PC-9 (cell line): ENCODE measurements at regions not wholly inside any gene's neighbourhood (a gene's known extent, or its start where the extent isn't known, plus 50 kb on each side); places are given as distances from the start of the nearest gene placed in this dataset.

ENCODE experiments used
- BruUV-seq: library from RNA; stranded (reverse); fragments of 400-500 nt; replicated peaks from 2 replicates; lab custom pipeline; 2021; lab: Mats Ljungman, UMichigan
- CTCF ChIA-PET: fragments of 300-600 bp; sonication (Branson Sonifier 250); formaldehyde crosslinking; loops from one replicate; lab custom pipeline; 2022; ENCODE audit warnings: antibody characterized with exemption; lab: Charles Lee
- POLR2A ChIA-PET: fragments of 300-600 bp; sonication (Branson Sonifier 250); formaldehyde crosslinking; loops from one replicate; lab custom pipeline; 2022; ENCODE audit warnings: antibody characterized with exemption; ENCODE audit not compliant: unreplicated experiment; lab: Charles Lee
- DNase-seq, 2 experiments: peaks; one replicate each; pipeline versions ENCODE4 v3.0.0 to v3.0.0-alpha.2; 2015 to 2022; ENCODE audit warnings: mixed read lengths in 1 of 2
- H2AFZ ChIP-seq: fragments of 200-600 bp; sonication (generic); 2 replicates; pipeline ENCODE4 v1.8.1; 2017; ENCODE audit warnings: antibody characterized with exemption
- H3F3A ChIP-seq: fragments of 200-600 bp; sonication (generic); 2 replicates; pipeline ENCODE4 v1.8.1; 2017; ENCODE audit warnings: antibody characterized with exemption, mild to moderate bottlenecking, low read depth; ENCODE audit not compliant: insufficient read depth
- H3K27ac ChIP-seq: fragments of 200-600 bp; sonication (generic); 2 replicates; pipeline ENCODE4 v1.6.1; 2016; ENCODE audit warnings: mixed run types
- H3K27me3 ChIP-seq: fragments of 200-600 bp; sonication (generic); 2 replicates; pipeline ENCODE4 v1.6.1; 2016; ENCODE audit warnings: low read depth, mixed run types; ENCODE audit not compliant: insufficient read depth
- H3K36me3 ChIP-seq: fragments of 200-600 bp; sonication (generic); 2 replicates; pipeline ENCODE4 v1.6.1; 2016; ENCODE audit warnings: low read depth, mixed run types
- H3K4me1 ChIP-seq: fragments of 200-600 bp; sonication (generic); replicated peaks from 2 replicates; pipeline ENCODE4 v1.6.1; 2016; ENCODE audit warnings: mixed run types; ENCODE audit not compliant: insufficient read depth
- H3K4me2 ChIP-seq: fragments of 200-600 bp; sonication (generic); 2 replicates; pipeline ENCODE4 v1.6.1; 2017; ENCODE audit warnings: mixed run types
- H3K4me3 ChIP-seq: fragments of 200-600 bp; sonication (generic); 2 replicates; pipeline ENCODE4 v1.6.1; 2016; ENCODE audit warnings: mixed run types
- H3K79me2 ChIP-seq: fragments of 200-600 bp; sonication (generic); 2 replicates; pipeline ENCODE4 v1.6.1; 2017; ENCODE audit warnings: low read depth, mixed run types
- H3K9me2 ChIP-seq: fragments of 200-600 bp; sonication (generic); 2 replicates; pipeline ENCODE4 v1.8.1; 2017; ENCODE audit warnings: mild to moderate bottlenecking; ENCODE audit not compliant: insufficient read depth
- H3K9me3 ChIP-seq: fragments of 200-600 bp; sonication (generic); 2 replicates; pipeline ENCODE4 v1.8.1; 2016; ENCODE audit warnings: low read depth; ENCODE audit not compliant: insufficient read depth
- H4K20me1 ChIP-seq: fragments of 200-600 bp; sonication (generic); 2 replicates; pipeline ENCODE4 v1.8.1; 2017; ENCODE audit not compliant: insufficient read depth
- CTCF ChIP-seq: fragments of 200-600 bp; sonication (generic); conservative IDR thresholded peaks from 2 replicates; pipeline ENCODE4 v1.6.1; 2017; ENCODE audit warnings: mixed run types, antibody characterized with exemption, mild to moderate bottlenecking, moderate library complexity
- EZH2 ChIP-seq: fragments of 200-600 bp; sonication (generic); IDR thresholded peaks from 2 replicates; pipeline ENCODE4 v1.8.0; 2017; ENCODE audit warnings: antibody characterized with exemption, low read depth
- intact Hi-C: fragments of 100-400 bp; cut with micrococcal nuclease; formaldehyde crosslinking; loops from one replicate; pipeline ENCODE4 v1.10.0; 2022; ENCODE audit not compliant: unreplicated experiment

GRCh38 chr21:17900990-17901385 is 81.8 kb upstream of the C21orf91 start:
- Histone ChIP-seq H2AFZ (no peak overlapping the region), H3K4me2 (no peak overlapping the region), H3K27ac (no peak overlapping the region), H4K20me1 (no peaks in the 10 kb centered on the region), H3K9me2 (no peaks in the 10 kb centered on the region), H3K4me1 (peaks cover 7% of the 10 kb centered on the region), H3K9me3 (no peaks in the 10 kb centered on the region), H3F3A (no peaks in the 10 kb centered on the region), H3K79me2 (no peaks in the 10 kb centered on the region), H3K27me3 (no peaks in the 10 kb centered on the region), H3K36me3 (no peaks in the 10 kb centered on the region), H3K4me3 (no peak overlapping the region)
- intact Hi-C loops = loop anchor here (5.0 kb wide), 1 partner anchor 84 kb away; the partner anchor contains the start of gene C21orf91
- DNase-seq = no peak
- ChIA-PET POLR2A (interaction anchor here (0.6 kb wide), 1 partner anchor 602 kb away, joined by 4 read pairs; no protein-coding TSS in a partner anchor), CTCF (interaction anchor here (1.0 kb wide), 1 partner anchor 212 kb away, joined by 3 read pairs; no protein-coding TSS in a partner anchor)
- TF ChIP-seq CTCF (no peak), EZH2 (no peak)
- no TSS peak for BruUV-seq

- Histone ChIP-seq H3K27ac (no peak overlapping the region), H3K9me2 (no peaks in the 10 kb centered on the region), H2AFZ (no peak overlapping the region), H3K4me2 (no peak overlapping the region), H3K9me3 (no peaks in the 10 kb centered on the region), H3F3A (no peaks in the 10 kb centered on the region), H3K4me3 (no peak overlapping the region), H3K36me3 (no peaks in the 10 kb centered on the region), H3K4me1 (peaks cover 7% of the 10 kb centered on the region), H4K20me1 (no peaks in the 10 kb centered on the region), H3K27me3 (no peaks in the 10 kb centered on the region), H3K79me2 (no peaks in the 10 kb centered on the region)
- intact Hi-C loops = loop anchor here (5.0 kb wide), 1 partner anchor 83 kb away; the partner anchor contains the start of gene C21orf91
- ChIA-PET POLR2A (interaction anchor here (0.6 kb wide), 1 partner anchor 603 kb away, joined by 4 read pairs; no protein-coding TSS in a partner anchor), CTCF (interaction anchor here (0.6 kb wide), 1 partner anchor 290 kb away, joined by 7 read pairs; no protein-coding TSS in a partner anchor)
- BruUV-seq = no TSS peak
- DNase-seq = no peak
- TF ChIP-seq EZH2 = no peak
- TF ChIP-seq CTCF = no peak
Observed at GRCh38 chr21:17900281-17900989, 81.3 kb upstream of the C21orf91 start.

GRCh38 chr21:17889171-17889570 is 70.0 kb upstream of the C21orf91 start:
- H3K4me1 ChIP-seq = no peaks in the 10 kb centered on the region
- TF ChIP-seq CTCF (no peak), EZH2 (no peak)
- no peaks in the 10 kb centered on the region for H4K20me1 ChIP-seq
- H3F3A ChIP-seq = no peaks in the 10 kb centered on the region
- H3K9me2 ChIP-seq = no peaks in the 10 kb centered on the region
- no peak overlapping the region for H3K4me3 ChIP-seq
- CTCF ChIA-PET = no interaction called here
- DNase-seq = no peak
- H2AFZ ChIP-seq = no peak overlapping the region
- H3K27me3 ChIP-seq = no peaks in the 10 kb centered on the region
- H3K36me3 ChIP-seq = no peaks in the 10 kb centered on the region
- no peak overlapping the region for H3K27ac ChIP-seq
- no peaks in the 10 kb centered on the region for H3K9me3 ChIP-seq
- BruUV-seq = no TSS peak
- no peak overlapping the region for H3K4me2 ChIP-seq
- POLR2A ChIA-PET = no interaction called here
- H3K79me2 ChIP-seq = no peaks in the 10 kb centered on the region
- intact Hi-C loops = no loop called here
